ENCODE measurements at regions not wholly inside any gene's neighbourhood (a gene's known extent, or its start where the extent isn't known, plus 50 kb on each side); places are given as distances from the start of the nearest gene placed in this dataset.

GRCh38 chr2:156864753-156865152 lies 392.8 kb upstream of the GALNT5 start:
- DNase-seq = no peak

GRCh38 chr2:156867201-156867600 lies 390.3 kb upstream of the GALNT5 start:
- DNase-seq = no peak

GRCh38 chr2:156874707-156875106 lies 382.8 kb upstream of the GALNT5 start:
- no peak for DNase-seq

- DNase-seq = no peak
These were observed 373.7 kb upstream of the GALNT5 start for GRCh38 chr2:156883804-156884203.

- peak; percentile 37 for DNase-seq
These were observed 373.3 kb upstream of the GALNT5 start for GRCh38 chr2:156884216-156884615.

- peak; percentile 40 for DNase-seq
These were observed 366.9 kb upstream of the GALNT5 start for GRCh38 chr2:156890529-156891148.

- no peak for DNase-seq
These were observed 365.9 kb upstream of the GALNT5 start for GRCh38 chr2:156891609-156892008.

GRCh38 chr2:156892467-156893281 lies 364.8 kb upstream of the GALNT5 start:
- peak; percentile 82 for DNase-seq

GRCh38 chr2:156896294-156896693 lies 361.2 kb upstream of the GALNT5 start:
- DNase-seq = no peak

- no peak for DNase-seq
These were observed 360.0 kb upstream of the GALNT5 start for GRCh38 chr2:156897548-156897947.

GRCh38 chr2:156901373-156902031 lies 356.0 kb upstream of the GALNT5 start:
- no peak for DNase-seq

GRCh38 chr2:156903335-156903734 lies 354.2 kb upstream of the GALNT5 start:
- no peak for DNase-seq

- DNase-seq = no peak
These were observed 349.7 kb upstream of the GALNT5 start for GRCh38 chr2:156907806-156908205.

- no peak for DNase-seq
These were observed 348.7 kb upstream of the GALNT5 start for GRCh38 chr2:156908825-156909224.

- no peak for DNase-seq
These were observed 347.5 kb upstream of the GALNT5 start for GRCh38 chr2:156909983-156910382.

GRCh38 chr2:156915332-156915731 lies 342.2 kb upstream of the GALNT5 start:
- DNase-seq = no peak

GRCh38 chr2:156918410-156918809 lies 339.1 kb upstream of the GALNT5 start:
- DNase-seq = no peak

- DNase-seq = no peak
These were observed 327.1 kb upstream of the GALNT5 start for GRCh38 chr2:156930423-156930822.

- no peak for DNase-seq
These were observed 323.8 kb upstream of the GALNT5 start for GRCh38 chr2:156933645-156934225.

GRCh38 chr2:156935616-156936015 lies 321.9 kb upstream of the GALNT5 start:
- DNase-seq = peak; percentile 84

- no peak for DNase-seq
These were observed 320.1 kb upstream of the GALNT5 start for GRCh38 chr2:156937430-156937829.

- DNase-seq = no peak
These were observed 312.6 kb upstream of the GALNT5 start for GRCh38 chr2:156944871-156945270.

- no peak for DNase-seq
These were observed 310.2 kb upstream of the GALNT5 start for GRCh38 chr2:156947261-156947660.

- no peak for DNase-seq
These were observed 301.8 kb upstream of the GALNT5 start for GRCh38 chr2:156955701-156956100.

Measured in NCI-H748 treated with DMSO at 0.1 percent for 48 hours (cell line).